NCI-H1694 treated with DMSO at 0.1 percent for 48 hours (cell line): ENCODE measurements at regions not wholly inside any gene's neighbourhood (a gene's known extent, or its start where the extent isn't known, plus 50 kb on each side); places are given as distances from the start of the nearest gene placed in this dataset.
A peak's percentile ranks its signal among the peaks of the same experiment; 100 is the strongest.

Experiments
- DNase-seq: peaks from one replicate; lab custom pipeline; 2025; lab: John Stamatoyannopoulos, UW

DNA sequence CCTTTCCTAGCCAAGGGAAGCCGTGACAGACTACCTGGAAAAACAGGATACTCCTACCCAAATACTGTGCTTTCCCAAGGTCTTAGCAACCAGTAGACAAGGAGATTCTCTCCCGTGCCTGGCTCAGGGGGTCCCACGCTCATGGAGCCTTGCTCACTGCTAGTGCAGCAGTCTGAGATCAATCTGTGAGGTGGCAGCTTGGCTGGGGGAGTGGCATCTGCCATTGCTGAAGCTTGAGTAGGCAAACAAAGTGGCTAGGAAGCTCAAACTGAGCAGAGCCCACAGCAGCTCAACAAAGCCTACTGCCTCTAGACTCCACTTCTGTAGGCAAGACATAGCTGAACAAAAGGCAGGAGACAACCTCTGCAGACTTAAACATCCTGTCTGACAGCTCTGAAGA is 177.1 kb downstream of the PARM1 start:
- no peak for DNase-seq

DNA sequence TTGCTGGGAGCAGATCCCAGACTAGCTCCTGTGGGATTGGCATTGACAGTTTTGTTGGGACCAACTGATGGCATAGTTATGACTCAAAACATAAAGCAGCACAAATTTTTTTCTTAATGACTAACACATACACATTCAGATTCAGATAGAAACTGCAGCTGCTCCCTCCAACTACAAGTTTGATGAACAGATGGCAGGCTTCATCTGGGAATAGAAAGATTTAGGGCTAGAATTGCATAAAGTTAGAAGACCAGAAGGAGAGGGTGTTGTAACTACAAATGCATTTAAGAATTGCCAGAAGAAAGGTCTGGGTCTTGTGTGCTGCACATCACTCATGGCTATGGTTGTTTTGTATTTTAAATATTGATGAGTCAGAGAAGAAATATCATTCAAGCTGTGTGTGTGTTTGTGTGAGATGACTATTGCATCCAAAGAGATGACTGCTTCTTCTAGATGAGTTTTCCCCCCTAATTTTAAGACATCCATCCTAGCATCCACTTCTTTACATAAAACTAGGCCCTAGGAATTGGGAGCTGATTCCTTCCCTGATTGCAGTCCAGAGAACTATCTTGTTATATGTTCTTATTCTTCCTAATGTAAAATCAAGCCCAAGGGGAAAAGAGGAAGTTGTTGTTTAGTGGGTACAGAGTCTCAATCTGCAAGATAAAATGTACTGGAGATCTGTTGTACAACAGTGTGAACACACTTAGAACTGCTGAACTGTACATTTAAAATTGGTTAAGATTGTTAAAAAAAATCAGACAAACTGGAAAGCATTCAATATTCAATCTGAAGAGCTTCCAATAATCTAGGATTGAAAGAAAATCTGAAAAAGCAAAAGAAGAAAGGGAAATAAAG is 175.1 kb downstream of the PARM1 start:
- DNase-seq: peak; percentile 40

DNA sequence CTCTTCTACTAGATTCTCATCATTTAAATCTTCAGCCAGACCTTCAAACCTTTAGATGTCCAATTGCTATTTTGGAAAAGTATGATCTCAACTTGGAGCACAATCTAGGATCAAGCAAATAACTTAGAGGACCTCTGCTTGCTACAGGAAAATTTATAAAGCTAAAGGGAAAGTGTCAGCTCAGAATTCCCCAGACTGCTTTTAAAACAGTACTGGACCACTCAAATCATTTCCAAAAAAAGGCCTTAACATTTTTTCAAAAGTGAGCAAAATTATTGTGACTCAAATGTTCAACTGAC is 169.8 kb downstream of the PARM1 start:
- DNase-seq: no peak

DNA sequence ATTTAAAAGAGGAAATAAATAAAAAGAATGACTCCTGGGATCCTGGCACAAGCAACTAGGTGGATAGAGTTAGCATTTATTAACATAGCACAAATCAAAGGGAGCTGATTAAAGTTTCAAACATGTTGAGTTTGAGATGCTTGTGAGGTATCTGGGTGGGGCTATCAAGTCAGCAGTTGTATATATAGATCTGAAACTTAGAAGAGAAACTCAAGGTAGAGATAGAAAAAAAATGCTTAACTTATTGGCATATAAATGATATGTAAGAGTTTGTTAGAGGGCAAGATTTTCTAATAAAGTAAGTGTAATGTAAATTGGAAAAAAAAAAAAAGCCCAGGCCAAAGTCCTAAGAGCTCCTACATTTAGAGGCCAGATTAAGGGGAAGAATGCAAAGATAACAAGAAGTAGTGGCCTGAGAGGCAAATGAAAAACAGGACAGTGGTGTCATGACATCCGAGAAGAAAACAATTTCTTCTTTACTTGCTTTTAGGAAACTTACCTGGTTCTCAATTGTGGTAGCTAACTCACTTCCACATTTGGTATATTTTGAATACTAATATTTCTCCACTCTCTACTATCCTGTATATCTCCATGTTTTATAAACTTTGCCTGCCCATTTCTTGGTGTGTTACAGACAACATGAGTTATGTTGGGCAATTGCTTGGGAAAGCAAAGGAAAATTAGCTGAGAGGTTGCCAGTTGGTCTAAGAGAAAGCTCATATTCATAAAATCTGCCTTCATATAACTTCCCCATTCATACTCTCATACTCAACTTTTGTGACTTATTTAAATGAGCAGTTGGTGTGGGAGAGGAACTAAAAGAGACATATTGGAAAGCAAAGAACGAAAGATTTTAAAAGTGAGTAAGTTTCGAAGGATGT is 169.2 kb downstream of the PARM1 start:
- DNase-seq: no peak
